22Rv1 (cell line): ENCODE measurements at regions not wholly inside any gene's neighbourhood (a gene's known extent, or its start where the extent isn't known, plus 50 kb on each side); places are given as distances from the start of the nearest gene placed in this dataset.
"Not testable (repeated sequence)": the region's sequence is repeated elsewhere in the genome, so short reads cannot be mapped to it uniquely, and the experiment has no call there.

ENCODE experiments used
- CTCF ChIP-seq: fragments of 450-650 bp; IDR thresholded peaks from 2 replicates; pipeline ENCODE4 v1.5.1; 2017; ENCODE audit warnings: mild to moderate bottlenecking
- ZFX ChIP-seq: fragments of 450-650 bp; IDR thresholded peaks from 2 replicates; pipeline ENCODE4 v1.6.1; 2017; ENCODE audit warnings: antibody characterized with exemption, borderline replicate concordance

GRCh38 chr2:58694114-58694513 lies 453.0 kb upstream of the FANCL start:
- TF ChIP-seq CTCF, ZFX: not testable (repeated sequence)
